OCI-LY1 (cell line): ENCODE measurements at regions not wholly inside any gene's neighbourhood (a gene's known extent, or its start where the extent isn't known, plus 50 kb on each side); places are given as distances from the start of the nearest gene placed in this dataset.

Experiments
- EZH2 ChIP-seq: fragments of 200-600 bp; sonication (generic), shearing (Covaris generic); IDR thresholded peaks from 2 replicates; pipeline ENCODE4 v1.8.0; 2017; ENCODE audit warnings: borderline replicate concordance, mixed run types, mild to moderate bottlenecking, antibody characterized with exemption, low read length, moderate library complexity, mixed read lengths
- TF ChIP-seq, protein P1 (sequence below): fragments of 200-600 bp; sonication (generic), shearing (Covaris generic); IDR thresholded peaks from 2 replicates; pipeline ENCODE4 v1.5.1; 2017; ENCODE audit warnings: mild to moderate bottlenecking, antibody characterized with exemption, low read length, moderate library complexity, mixed read lengths

DNA sequence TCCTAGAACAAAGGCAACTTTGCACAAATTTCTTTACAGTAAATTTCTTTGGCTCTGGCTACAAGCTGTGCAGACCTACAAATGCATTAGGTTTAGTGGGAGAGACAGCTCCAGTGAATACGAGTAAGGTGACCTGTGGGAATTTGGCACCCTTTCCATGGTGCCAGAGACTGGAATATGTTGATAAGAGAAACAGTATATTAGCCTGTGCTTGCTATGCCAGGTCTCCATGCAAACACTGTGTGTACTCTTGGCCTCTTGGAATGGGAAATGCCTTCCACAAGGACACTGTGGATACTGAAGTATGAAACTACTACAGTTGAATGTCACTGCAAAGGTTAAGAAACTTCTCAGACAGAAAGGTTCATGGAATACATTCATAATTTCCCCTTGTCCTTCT lies 458.5 kb downstream of the IRX1 start:
- TF ChIP-seq, protein P1, sequence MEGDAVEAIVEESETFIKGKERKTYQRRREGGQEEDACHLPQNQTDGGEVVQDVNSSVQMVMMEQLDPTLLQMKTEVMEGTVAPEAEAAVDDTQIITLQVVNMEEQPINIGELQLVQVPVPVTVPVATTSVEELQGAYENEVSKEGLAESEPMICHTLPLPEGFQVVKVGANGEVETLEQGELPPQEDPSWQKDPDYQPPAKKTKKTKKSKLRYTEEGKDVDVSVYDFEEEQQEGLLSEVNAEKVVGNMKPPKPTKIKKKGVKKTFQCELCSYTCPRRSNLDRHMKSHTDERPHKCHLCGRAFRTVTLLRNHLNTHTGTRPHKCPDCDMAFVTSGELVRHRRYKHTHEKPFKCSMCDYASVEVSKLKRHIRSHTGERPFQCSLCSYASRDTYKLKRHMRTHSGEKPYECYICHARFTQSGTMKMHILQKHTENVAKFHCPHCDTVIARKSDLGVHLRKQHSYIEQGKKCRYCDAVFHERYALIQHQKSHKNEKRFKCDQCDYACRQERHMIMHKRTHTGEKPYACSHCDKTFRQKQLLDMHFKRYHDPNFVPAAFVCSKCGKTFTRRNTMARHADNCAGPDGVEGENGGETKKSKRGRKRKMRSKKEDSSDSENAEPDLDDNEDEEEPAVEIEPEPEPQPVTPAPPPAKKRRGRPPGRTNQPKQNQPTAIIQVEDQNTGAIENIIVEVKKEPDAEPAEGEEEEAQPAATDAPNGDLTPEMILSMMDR, result no peak
- no peak for TF ChIP-seq EZH2
